ENCODE measurements at regions not wholly inside any gene's neighbourhood (a gene's known extent, or its start where the extent isn't known, plus 50 kb on each side); places are given as distances from the start of the nearest gene placed in this dataset.

GRCh38 chr7:46143949-46144917 is 223.2 kb upstream of the IGFBP3 start:
- TF ChIP-seq CTCF (IDR thresholded peaks at IDR 0.05) (no peak), POLR2A (IDR thresholded peaks at IDR 0.05) (no peak), POLR2AphosphoS5 (IDR thresholded peaks at IDR 0.05; ENCODE audit: insufficient read depth in 1 of 2, low read depth in 1 of 2) (no peak)
